SW480 (cell line): ENCODE measurements at regions not wholly inside any gene's neighbourhood (a gene's known extent, or its start where the extent isn't known, plus 50 kb on each side); places are given as distances from the start of the nearest gene placed in this dataset.

ENCODE experiments used
- DNase-seq: peaks from one replicate; pipeline ENCODE4 v3.0.0-alpha.2; 2016; ENCODE audit warnings: low spot score

DNA sequence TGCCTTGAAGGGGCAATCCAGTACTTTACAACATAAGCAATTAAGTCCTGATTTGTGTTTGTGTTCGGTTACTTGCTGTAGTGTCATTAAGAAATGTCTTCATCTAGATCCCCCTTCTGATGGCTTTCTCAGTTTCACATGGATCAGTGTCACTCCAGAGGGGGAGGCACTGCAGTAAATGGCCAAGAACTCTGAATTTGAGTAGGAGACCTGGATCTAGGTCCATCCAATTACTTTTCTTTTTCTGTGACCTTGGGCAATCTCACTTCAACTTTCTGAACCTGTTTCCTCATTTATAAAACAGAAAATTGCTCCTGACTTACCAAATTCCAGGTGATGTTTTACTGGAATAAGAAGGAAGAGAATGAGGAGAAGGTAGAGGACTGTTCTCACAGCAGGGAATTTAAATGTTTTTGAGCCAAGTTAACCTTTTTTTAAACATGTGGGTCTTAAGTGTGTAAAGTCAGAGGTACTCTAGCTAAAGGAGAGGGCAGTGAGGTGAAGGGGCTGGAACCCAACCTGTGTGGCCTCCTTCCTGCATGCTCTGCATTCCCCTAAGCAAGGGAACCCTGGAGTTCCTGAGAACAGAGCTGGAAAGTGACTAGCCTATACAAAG lies 285.5 kb downstream of the HACE1 start:
- no peak for DNase-seq

DNA sequence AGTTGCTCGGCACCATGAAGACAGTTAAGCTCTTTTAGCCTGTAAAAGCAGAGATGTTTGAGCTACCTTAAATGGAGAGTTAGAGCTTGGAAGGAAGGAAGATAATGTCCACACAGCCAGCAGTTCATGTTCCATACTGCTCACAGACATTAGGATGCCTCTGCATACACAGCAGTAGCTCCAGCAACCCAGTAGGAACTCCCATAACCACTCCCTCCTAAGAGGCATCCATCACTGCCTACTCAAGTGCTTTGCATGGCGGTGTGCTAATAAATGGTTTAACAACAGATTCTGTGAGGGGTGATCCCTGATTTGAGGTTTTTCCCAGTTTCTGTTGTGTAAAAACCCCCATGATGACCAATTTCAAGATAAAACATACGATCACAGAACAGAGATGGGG lies 286.4 kb downstream of the HACE1 start:
- DNase-seq: no peak

DNA sequence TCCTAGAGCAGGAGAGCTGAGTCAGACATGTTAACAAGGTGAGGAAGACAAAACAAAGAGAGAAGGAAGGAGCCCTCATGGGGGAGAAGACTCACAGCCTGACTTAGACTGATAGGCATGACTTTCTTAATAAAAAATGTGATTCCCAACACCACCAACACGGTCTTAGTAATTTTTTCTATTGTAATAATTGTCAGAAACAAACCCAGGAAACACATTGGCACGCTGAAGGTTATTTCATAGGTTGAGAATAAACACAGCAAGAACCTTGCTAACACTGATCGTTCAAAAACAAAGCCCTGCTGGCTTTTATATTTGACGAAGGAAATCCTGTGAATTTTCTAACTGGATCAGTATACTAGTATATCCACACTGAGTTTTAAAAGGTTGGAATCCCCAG lies 286.8 kb downstream of the HACE1 start:
- DNase-seq: no peak

DNA sequence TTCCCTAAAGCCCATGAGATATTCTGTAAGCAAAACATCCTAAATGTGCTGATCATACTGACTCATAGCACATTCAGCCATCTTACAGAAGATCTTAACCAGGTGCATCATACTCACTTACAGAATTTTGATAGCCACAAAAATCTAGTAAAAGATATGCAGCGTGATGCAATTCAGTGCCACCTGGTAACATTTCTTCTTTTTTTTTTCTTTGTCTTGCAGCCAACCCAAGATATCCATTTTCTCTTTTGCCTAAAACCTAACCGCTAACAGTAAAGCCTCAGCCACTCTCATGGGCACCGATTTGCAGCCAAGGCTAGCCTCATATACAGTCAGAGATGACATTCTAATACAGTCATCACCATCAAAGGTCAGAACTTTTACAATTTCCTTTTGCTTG lies 293.3 kb downstream of the HACE1 start:
- peak; percentile 71 for DNase-seq

DNA sequence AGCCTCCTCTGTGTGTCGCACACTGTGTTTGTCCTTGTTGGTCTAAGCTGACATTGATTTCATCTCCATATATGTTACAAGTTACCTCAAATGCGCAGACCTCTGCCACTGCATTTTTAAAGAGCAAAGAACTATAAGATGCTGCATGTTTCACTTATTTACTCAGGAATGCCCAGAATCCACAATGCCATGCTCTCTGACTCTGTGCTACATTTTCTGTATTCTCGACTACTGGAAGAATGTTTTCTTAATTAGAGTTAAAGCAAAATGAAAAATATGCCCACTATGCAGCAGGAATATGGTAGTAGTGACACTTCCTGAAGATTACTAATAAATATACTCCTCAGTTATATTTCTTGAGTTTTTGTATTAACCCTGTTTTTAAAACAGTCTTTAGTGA lies 296.4 kb downstream of the HACE1 start:
- no peak for DNase-seq

DNA sequence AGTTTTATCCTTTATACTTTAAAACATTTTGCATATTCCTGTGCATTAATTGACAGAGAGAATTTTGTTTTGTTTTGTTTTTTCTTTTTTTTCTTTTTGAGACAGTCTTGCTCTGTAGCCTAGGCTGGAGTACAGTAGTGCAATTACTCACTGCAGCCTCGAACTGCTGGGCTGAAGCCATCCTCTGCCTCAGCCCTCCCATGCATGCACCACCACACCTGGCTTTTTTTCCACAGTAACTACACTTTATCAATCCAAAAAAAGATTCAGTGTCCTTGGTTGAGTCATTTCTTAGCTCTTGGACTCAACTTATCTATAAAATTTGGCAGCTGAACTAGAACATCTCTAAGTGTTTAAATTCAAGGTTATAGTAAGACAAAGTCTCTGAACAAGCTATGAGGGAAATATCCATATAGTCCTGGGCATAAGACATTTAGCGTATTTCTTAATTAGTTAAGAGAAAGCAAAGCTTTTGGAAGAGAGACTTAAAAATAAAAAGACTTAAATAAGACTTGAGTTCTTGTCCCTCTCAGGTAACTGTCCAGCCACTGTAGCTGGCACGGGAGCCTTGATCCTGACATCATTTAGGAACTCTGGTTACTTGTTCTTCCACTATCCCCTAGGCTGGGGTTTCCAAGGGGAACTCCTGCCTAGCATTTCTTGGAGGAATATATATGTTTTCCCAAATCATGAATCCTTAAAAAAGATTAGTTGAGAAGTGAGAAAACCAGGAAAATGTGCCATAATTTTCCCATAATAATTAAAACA lies 300.1 kb downstream of the HACE1 start:
- DNase-seq: no peak

DNA sequence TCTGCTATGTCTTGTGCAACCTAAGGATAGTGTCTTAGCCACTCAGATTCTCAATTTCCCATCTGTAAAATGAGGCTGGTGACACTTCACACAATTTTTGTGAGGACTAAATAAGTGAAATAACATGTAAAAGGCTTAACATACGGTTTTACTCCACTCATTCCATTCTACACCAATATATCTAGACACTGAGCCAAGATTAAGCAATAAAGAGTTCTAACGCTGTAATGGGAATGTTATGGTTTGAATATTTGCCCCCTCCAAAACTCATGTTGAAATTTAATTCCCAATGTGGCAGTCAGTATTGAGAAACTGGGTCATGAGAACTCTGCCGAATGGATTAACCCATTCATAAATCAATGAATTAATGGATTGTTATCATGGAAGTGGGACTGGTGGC lies 301.0 kb downstream of the HACE1 start:
- DNase-seq: no peak

DNA sequence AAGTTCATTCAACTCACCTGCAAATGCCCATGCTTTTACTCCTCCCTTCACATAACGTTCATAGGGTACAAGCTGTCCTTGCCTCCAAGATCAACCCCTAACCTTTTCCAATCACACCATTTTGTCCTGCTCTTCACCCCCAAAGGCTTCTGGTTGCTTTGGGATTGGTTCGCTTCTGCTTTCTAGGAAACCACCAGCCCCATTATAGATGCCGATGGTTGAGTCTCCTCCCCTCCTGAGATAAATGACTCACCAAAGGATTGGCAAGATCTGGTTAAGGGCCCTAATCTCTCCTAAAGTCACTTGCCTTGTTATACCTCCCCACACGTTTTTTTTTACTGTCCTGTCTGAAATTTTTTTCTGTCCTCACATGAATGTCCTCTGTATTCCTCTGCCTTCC lies 311.4 kb downstream of the HACE1 start:
- DNase-seq: no peak

DNA sequence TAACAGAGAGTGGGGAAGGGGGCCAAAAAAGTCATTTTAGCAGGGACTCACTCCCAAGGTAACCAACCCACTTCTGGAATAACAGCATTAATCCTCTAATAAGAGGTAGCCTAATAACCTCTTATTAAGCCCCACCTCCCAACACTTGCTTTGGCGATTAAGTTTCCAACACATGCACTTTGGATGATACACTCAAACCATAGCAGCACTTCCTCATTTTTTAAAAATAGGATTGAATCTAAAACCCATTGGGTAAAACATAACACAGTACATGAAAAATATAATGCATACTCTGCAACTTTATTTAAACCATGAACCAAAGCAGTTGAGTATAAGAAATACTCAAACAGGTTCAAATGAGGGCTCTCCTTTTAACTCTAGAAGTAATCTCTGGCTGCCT lies 318.3 kb downstream of the HACE1 start:
- DNase-seq: no peak

DNA sequence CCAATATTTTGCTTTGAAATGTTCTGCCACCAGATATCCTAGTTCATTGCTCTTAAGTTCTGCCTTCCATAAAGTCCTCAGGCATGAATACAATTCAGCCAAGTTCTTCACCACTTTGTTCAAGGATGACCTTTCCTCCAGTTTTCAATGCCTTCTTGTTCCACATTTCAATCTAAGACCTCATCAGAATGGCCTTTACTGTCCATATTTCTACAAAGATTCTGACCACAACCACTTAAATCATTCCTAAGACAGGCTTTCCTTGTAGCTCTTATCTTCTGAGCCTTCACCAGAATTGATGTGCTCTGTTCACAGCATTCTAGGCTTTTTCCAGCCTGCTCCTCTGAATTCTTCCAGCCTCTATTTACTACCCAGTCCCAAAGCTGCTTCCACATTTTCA lies 319.0 kb downstream of the HACE1 start:
- DNase-seq: no peak

DNA sequence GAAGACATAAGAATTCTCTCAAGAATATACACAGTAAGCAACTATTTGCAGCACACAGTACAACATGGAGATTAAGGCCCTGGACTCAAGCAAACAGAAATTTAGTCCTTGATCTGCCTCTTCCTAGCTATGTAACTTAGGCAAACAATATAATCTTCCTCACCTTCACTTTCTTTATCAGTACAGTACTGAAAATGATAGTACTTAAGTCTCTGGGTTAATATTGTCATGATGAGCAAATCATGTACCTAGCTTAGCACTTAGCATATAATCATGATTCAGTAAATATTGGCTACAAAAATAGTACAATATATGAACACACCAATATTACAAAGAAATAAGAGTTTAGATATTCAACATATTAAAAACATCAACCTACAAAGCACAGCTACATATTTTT lies 320.5 kb downstream of the HACE1 start:
- DNase-seq: no peak

DNA sequence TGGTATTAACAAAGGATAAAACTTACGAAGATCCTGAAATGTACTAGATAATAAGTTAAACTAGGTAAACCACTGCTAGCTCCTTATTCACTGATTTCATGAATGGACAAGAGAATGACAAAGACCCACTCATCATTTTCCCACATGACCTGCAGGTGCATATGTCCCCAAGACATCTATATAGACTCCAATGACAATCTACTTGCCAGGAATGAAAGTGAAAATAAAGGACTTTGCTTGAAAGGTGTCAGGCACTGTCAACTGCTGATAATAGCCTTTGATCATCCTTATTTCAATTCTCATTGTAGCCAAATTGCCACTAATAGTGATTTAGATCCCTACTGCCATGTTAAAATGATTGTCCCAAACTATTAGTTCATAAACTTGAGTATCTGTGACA lies 321.8 kb downstream of the HACE1 start:
- DNase-seq: no peak

DNA sequence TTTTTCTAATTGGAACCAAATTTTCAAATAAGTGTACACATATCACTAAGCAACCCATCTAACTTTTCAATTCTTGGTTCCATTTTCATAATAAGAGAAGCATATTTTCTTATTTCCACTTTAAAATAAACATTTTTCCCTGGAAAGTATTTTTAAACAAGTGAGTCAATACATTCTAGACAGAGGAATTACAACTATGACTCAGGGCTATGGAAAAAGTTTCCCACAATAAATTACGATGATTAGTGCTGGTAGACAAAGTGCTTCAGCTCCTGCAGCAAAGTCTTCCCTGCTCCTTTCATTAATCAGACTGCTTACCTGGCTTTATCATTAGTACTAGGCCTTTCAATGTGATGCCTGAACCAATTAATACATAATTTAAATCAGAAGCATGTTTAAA lies 322.5 kb downstream of the HACE1 start:
- no peak for DNase-seq

DNA sequence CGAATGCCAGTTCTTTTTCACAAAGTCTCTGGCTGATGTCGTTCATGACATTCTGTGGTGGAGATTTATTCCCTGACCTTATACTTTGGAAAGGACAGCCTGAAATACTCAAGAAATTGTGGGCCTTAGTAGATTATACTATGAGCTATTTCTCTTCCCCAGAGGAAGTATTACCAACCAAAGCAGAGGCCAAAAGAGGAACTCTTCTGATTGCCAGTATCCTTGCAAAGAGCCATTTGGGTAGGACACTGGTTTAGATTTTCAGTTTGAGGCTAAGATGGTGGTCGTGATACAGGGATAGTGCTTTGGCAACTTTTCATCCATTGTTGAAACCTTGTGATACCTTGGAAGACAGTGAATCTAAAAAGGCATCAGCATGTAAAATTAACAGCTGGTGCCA lies 327.3 kb downstream of the HACE1 start:
- no peak for DNase-seq

DNA sequence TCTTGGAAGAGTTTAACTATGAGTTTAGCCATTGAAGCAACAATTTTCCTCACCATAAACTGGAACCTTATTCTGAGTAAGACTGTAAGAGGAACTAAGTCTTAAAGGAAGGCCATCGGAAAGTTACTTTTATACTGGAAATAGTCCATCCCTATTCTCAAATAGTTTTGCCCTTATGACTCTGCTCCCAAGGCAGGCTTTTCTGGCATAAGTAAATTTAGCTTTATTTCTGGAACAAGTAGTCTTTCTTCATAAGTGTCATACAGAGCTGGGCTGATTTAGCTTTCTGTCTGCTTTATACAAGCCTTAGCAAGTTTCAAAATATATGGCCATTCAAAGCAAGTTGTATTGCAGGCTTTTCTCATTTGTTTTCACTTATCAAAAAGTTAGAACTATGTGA lies 328.1 kb downstream of the HACE1 start:
- DNase-seq: no peak

DNA sequence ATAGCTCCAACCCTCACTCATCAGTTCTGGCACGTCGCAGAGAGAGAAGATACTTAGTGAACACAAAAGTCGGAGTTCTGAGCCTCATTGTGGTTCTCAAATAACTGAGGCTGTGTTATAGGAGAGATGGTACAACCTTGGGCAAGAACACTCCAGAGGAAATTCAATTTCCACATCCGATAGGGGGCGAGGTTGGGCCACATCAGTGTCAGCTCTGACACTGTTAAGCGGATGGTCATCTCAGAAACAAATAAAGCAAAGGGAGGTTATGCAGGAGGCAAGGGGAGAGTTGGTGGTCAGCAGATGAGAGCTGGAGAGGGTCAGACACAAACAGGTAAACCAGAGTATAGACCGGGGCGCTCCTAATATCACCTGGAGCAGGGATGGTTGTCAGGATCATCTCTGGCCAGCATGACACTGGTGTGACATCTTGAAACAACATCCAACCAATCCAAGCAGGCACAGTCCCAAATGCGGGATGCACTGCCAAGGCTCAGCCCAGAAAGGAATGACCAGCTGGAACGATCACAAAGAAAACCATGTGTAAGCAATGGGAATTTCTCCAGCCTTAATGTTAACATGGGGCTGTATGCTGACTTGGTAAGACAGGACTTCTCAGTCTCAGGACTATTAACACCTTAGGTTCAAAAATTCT lies 331.8 kb downstream of the HACE1 start:
- no peak for DNase-seq

DNA sequence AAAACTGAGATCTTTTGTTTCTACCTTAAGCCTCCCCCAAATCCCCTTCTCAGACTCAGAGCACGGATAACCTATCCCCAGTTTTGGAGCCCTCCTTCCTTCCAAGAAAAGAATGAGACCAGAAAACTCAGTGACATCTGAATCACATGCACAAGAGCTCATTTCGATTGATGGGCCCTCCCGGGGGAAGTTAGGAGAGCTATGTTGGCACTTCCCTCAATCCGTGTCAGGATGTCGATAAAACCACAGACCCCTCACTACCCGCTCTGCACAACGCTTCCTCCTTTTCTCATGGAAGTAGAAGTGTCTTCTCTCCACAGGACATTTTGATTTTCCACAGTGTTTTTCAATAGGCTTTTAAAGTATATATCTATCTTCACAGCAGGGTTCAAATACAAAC lies 332.4 kb downstream of the HACE1 start:
- DNase-seq: no peak

DNA sequence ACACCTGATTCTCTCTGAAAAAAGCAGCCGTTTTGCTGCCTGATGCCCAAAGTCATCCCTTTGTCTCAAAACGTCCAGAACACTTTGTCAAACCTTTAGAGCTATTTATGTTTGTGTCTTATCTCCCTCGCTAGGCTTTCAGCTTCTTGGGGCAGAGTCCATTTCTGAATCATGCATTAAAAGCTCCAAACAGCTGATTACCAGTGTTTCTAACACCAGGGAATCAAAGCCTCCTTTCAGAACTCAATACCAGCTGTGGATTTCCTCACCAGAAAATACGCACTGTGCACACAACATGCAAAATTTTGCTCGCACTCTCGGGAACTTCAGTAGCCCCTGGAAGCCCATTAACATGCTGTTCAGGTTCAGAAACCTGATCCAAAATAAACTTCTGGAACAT lies 333.3 kb downstream of the HACE1 start:
- DNase-seq: no peak

DNA sequence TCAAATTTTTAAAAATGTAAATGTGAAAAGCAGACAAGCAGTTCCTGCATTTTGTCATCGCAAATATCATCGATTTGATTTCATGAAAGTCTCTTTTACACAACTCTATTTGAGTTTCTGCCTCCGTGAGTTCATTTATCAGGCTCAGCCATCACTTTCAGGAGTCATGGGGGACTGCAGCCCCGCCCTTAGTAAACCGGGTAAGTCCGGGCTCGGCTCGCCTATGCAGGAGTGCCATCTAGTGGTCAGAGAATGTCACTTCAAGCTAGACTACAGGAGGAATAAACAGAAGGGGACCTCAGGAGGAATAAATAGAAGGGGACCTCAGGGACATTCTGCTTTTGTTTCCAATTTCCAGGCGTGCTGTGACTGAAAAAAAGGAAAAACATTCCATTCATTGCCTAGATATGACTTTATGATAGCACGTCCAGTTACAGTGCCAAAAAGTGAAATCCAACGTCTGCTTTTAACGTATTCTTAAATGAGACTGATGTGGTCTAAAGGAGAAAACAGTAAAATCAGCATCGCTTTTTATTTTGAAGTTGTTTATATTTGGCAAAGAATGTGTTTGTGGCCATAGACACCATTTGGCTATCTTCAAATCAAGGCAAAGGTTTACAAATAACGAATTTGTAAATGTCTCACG lies 333.9 kb downstream of the HACE1 start:
- DNase-seq: peak; percentile 65

DNA sequence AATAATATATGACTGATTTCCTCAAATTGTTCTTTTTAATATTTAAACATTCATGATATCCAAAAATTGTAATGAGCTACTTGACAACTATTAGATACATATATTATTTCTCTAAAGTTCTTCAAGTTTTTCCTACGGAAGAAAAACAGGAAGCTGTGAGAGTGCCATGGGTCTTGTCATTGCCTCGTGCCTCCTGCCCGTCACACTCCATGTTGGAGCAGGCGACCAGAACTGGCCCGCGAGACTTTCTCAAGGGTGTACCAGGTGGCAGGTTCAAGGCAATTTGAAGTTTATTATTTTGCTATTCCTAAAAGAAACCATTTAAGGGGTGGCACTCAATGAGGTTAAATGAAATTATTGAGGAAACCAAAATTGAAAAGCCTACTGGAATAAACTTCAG lies 337.2 kb downstream of the HACE1 start:
- no peak for DNase-seq

DNA sequence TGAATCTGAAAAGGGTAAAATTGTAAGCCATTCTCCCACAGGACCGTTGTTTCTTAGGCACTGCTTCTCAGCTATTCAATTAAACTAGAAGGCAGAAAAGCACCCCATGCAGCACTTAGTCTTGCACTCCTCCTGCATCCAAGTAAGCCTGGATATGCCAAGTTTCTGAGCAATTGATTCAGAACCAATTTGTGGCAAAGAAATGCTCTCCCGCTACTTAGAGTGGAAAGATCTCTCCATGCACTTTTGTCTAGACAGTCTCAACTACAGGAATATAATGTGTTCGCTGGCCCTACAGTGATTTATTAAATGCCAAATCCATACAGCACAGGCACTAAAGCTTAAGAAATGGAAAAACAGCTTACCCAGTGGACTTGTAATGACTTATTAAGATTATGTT lies 338.5 kb downstream of the HACE1 start:
- no peak for DNase-seq

DNA sequence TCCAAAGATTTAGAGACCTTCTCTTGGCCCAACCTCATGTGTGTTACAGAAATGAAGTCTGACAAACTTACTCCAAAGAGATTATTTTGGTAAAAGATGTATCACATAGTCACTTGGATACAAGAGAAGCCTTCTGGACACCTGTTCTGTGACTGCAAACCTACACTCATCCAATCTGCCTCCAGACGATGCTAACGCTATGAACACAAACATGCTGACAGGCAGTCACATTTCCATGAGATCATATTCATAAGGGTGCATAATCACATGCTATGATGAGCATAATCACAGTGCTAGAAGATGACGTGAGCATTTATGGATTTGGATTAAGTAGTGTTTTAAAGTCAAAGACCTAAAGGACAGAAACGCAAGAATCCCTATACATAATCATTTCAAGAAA lies 340.2 kb downstream of the HACE1 start:
- DNase-seq: no peak

DNA sequence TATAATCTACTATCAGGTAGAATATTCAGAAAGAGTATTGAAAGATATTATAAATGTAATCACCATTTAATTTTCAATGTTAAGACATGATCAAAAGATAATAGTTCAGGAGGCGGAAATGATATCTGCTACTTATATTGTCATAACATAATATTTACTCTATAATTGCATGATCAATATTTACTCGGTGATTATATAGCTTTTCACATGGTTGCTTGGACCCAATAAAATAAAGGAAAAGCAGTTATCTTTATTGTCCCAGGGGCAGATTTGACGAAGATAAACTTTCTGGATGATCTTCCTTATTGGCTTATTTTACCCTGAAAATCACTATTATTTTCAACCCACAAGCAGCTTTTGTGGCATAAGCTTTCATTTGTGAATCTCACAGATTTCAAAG lies 350.4 kb downstream of the HACE1 start:
- no peak for DNase-seq
